ENCODE measurements at regions not wholly inside any gene's neighbourhood (a gene's known extent, or its start where the extent isn't known, plus 50 kb on each side); places are given as distances from the start of the nearest gene placed in this dataset.

DNA sequence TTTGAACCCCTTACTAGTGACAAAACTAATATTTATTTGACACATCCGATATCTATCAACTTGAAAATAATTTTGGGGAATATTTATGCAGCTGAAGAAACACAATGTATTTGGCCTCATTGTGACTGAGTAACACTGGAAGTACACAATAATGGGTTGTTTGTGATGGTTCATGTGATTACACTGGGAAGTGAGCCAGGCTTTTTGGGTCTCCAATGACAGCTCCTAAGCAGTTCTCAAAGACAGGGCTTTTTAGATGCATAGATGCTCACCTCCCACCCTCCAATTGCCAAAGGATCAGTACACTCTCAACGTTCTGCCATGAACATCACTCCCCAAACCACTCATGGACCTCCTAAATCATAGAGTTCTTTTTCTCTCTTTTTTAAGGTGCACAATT, 170.0 kb downstream of the SLC24A2 start:
- TF ChIP-seq POLR2AphosphoS5 (IDR thresholded peaks at IDR 0.05) (no peak), POLR2A (IDR thresholded peaks at IDR 0.05) (no peak)

Data from prostate gland (tissue), 1 donor.